ENCODE measurements at regions not wholly inside any gene's neighbourhood (a gene's known extent, or its start where the extent isn't known, plus 50 kb on each side); places are given as distances from the start of the nearest gene placed in this dataset.

GRCh38 chr5:37938076-37938852, 98.4 kb upstream of the GDNF start:
- no peaks in the 10 kb centered on the region for H3K4me1 ChIP-seq
- no peak overlapping the region for H3K4me3 ChIP-seq
- H3K27ac ChIP-seq: no peak overlapping the region
- H3K27me3 ChIP-seq: no peaks in the 10 kb centered on the region
- no peaks in the 10 kb centered on the region for H3K36me3 ChIP-seq
- no peak for DNase-seq (ENCODE audit: low spot score)
- H3K9me3 ChIP-seq: peaks cover 0 to 6% of the 10 kb centered on the region in 2 donors
- TF ChIP-seq CTCF (IDR thresholded peaks at IDR 0.05): no peak

GRCh38 chr5:37936091-37936490, 96.2 kb upstream of the GDNF start:
- peaks cover 0 to 6% of the 10 kb centered on the region in 2 donors for H3K9me3 ChIP-seq
- H3K27me3 ChIP-seq: no peaks in the 10 kb centered on the region
- H3K27ac ChIP-seq: no peak overlapping the region
- no peak for TF ChIP-seq CTCF (IDR thresholded peaks at IDR 0.05)
- H3K36me3 ChIP-seq: no peaks in the 10 kb centered on the region
- no peak for DNase-seq (ENCODE audit: low spot score)
- H3K4me1 ChIP-seq: no peaks in the 10 kb centered on the region
- no peak overlapping the region for H3K4me3 ChIP-seq

- H3K36me3 ChIP-seq: no peaks in the 10 kb centered on the region
- H3K27me3 ChIP-seq: no peaks in the 10 kb centered on the region
- DNase-seq (ENCODE audit: low spot score): no peak
- no peak for TF ChIP-seq CTCF (IDR thresholded peaks at IDR 0.05)
- no peak overlapping the region for H3K4me3 ChIP-seq
- H3K4me1 ChIP-seq: no peaks in the 10 kb centered on the region
- no peak overlapping the region for H3K27ac ChIP-seq
- H3K9me3 ChIP-seq: peaks cover 0 to 6% of the 10 kb centered on the region in 2 donors
Observed at GRCh38 chr5:37933576-37933975, 93.7 kb upstream of the GDNF start.

- TF ChIP-seq CTCF (IDR thresholded peaks at IDR 0.05): no peak
- no peak for DNase-seq (ENCODE audit: low spot score)
Observed at GRCh38 chr5:37932450-37932849, 92.6 kb upstream of the GDNF start.

GRCh38 chr5:37931541-37931940, 91.7 kb upstream of the GDNF start:
- Histone ChIP-seq H3K27me3 (no peaks in the 10 kb centered on the region), H3K9me3 (no peaks in the 10 kb centered on the region), H3K27ac (no peak overlapping the region), H3K4me3 (no peak overlapping the region), H3K4me1 (no peaks in the 10 kb centered on the region), H3K36me3 (no peaks in the 10 kb centered on the region)
- no peak for TF ChIP-seq CTCF (IDR thresholded peaks at IDR 0.05)
- DNase-seq (ENCODE audit: low spot score): no peak

More at GRCh38 chr5:37932450-37932849, 92.6 kb upstream of the GDNF start:
- peaks cover 0 to 6% of the 10 kb centered on the region in 2 donors for H3K9me3 ChIP-seq
- no peaks in the 10 kb centered on the region for H3K4me1 ChIP-seq
- H3K36me3 ChIP-seq: no peaks in the 10 kb centered on the region
- no peak overlapping the region for H3K4me3 ChIP-seq
- no peaks in the 10 kb centered on the region for H3K27me3 ChIP-seq
- no peak overlapping the region for H3K27ac ChIP-seq

GRCh38 chr5:37930350-37930749, 90.5 kb upstream of the GDNF start:
- Histone ChIP-seq H3K36me3 (no peaks in the 10 kb centered on the region), H3K4me1 (no peaks in the 10 kb centered on the region), H3K27me3 (no peaks in the 10 kb centered on the region), H3K27ac (no peak overlapping the region), H3K4me3 (no peak overlapping the region), H3K9me3 (no peaks in the 10 kb centered on the region)
- DNase-seq (ENCODE audit: low spot score): no peak
- no peak for TF ChIP-seq CTCF (IDR thresholded peaks at IDR 0.05)

Data from right atrium auricular region (tissue), 2 donors.